SK-N-MC (cell line): ENCODE measurements at regions not wholly inside any gene's neighbourhood (a gene's known extent, or its start where the extent isn't known, plus 50 kb on each side); places are given as distances from the start of the nearest gene placed in this dataset.

ENCODE experiments used
- DNase-seq: peaks from one replicate; pipeline ENCODE4 v3.0.0-alpha.2; 2011; ENCODE audit warnings: low read depth, low spot score
- H3K27ac ChIP-seq: fragments of 200-600 bp; sonication (generic); 2 replicates; pipeline ENCODE4 v1.5.1; 2016; ENCODE audit warnings: mixed run types
- H3K36me3 ChIP-seq: fragments of 200-600 bp; sonication (generic); 2 replicates; pipeline ENCODE4 v1.6.1; 2017; ENCODE audit warnings: antibody characterized with exemption, low read length, mixed read lengths; ENCODE audit not compliant: insufficient read depth
- H3K4me3 ChIP-seq: fragments of 200-600 bp; sonication (generic); 2 replicates; pipeline ENCODE4 v1.5.1; 2016
- H3K9ac ChIP-seq: fragments of 200-600 bp; sonication (generic); 2 replicates; pipeline ENCODE4 v1.8.0; 2017; ENCODE audit warnings: mixed run types, mixed read lengths; ENCODE audit not compliant: insufficient read length
- H3K9me3 ChIP-seq: fragments of 200-600 bp; sonication (generic); 2 replicates; pipeline ENCODE4 v1.6.1; 2017; ENCODE audit warnings: low read depth, mild to moderate bottlenecking, antibody characterized with exemption, low read length, moderate library complexity, mixed read lengths
- EZH2 ChIP-seq: fragments of 200-600 bp; sonication (generic); IDR thresholded peaks from one replicate; pipeline ENCODE4 v1.6.1; 2017; ENCODE audit warnings: antibody characterized with exemption
- FOXP2 ChIP-seq: optimal IDR thresholded peaks from 2 replicates; pipeline ENCODE3; 2011; ENCODE audit warnings: mild to moderate bottlenecking, moderate library complexity; ENCODE audit not compliant: insufficient read depth; ENCODE audit errors: extremely low read length, control extremely low read depth
- POLR2AphosphoS5 ChIP-seq: IDR thresholded peaks from 2 replicates; pipeline ENCODE4 v1.6.1; 2012; ENCODE audit warnings: mild to moderate bottlenecking, low read depth, low read length, borderline replicate concordance

- H3K4me3 ChIP-seq = no peak overlapping the region
- DNase-seq = no peak
- no peaks in the 10 kb centered on the region for H3K36me3 ChIP-seq
- H3K9ac ChIP-seq = no peak overlapping the region
- no peak overlapping the region for H3K27ac ChIP-seq
- no peak for TF ChIP-seq POLR2AphosphoS5
- TF ChIP-seq EZH2 = no peak
- no peak for TF ChIP-seq FOXP2
- no peaks in the 10 kb centered on the region for H3K9me3 ChIP-seq
Measured at GRCh38 chr1:221203224-221204054, 324.2 kb downstream of the HLX start.

GRCh38 chr1:221204055-221204833 lies 325.0 kb downstream of the HLX start:
- Histone ChIP-seq H3K9me3 (no peaks in the 10 kb centered on the region), H3K27ac (no peak overlapping the region), H3K36me3 (no peaks in the 10 kb centered on the region), H3K9ac (no peak overlapping the region), H3K4me3 (no peak overlapping the region)
- DNase-seq = no peak
- TF ChIP-seq POLR2AphosphoS5 (no peak), EZH2 (no peak), FOXP2 (no peak)

GRCh38 chr1:221206076-221206475 lies 326.8 kb downstream of the HLX start:
- Histone ChIP-seq H3K36me3 (no peaks in the 10 kb centered on the region), H3K9ac (no peak overlapping the region), H3K27ac (no peak overlapping the region), H3K9me3 (no peaks in the 10 kb centered on the region), H3K4me3 (no peak overlapping the region)
- DNase-seq = no peak
- no peak for TF ChIP-seq FOXP2
- TF ChIP-seq POLR2AphosphoS5 = no peak
- TF ChIP-seq EZH2 = no peak

- Histone ChIP-seq H3K4me3 (no peak overlapping the region), H3K9me3 (no peaks in the 10 kb centered on the region), H3K9ac (no peak overlapping the region), H3K27ac (no peak overlapping the region), H3K36me3 (no peaks in the 10 kb centered on the region)
- DNase-seq = no peak
- TF ChIP-seq EZH2 = no peak
- no peak for TF ChIP-seq FOXP2
- TF ChIP-seq POLR2AphosphoS5 = no peak
Measured at GRCh38 chr1:221212926-221213325, 333.7 kb downstream of the HLX start.

- Histone ChIP-seq H3K4me3 (no peak overlapping the region), H3K27ac (no peak overlapping the region), H3K9ac (no peak overlapping the region), H3K9me3 (no peaks in the 10 kb centered on the region), H3K36me3 (no peaks in the 10 kb centered on the region)
- TF ChIP-seq POLR2AphosphoS5 = no peak
- TF ChIP-seq FOXP2 = no peak
- no peak for TF ChIP-seq EZH2
- no peak for DNase-seq
Measured at GRCh38 chr1:221217029-221217428, 337.8 kb downstream of the HLX start.

- H3K9ac ChIP-seq = no peak overlapping the region
- H3K27ac ChIP-seq = no peak overlapping the region
- no peak for TF ChIP-seq EZH2
- no peak for TF ChIP-seq FOXP2
- no peak for TF ChIP-seq POLR2AphosphoS5
- H3K36me3 ChIP-seq = no peaks in the 10 kb centered on the region
- DNase-seq = no peak
- H3K9me3 ChIP-seq = peaks cover 2% of the 10 kb centered on the region; the same call in 1 of the 2 replicates
- H3K4me3 ChIP-seq = no peak overlapping the region
Measured at GRCh38 chr1:221223281-221223680, 344.0 kb downstream of the HLX start.

GRCh38 chr1:221227460-221227859 lies 348.2 kb downstream of the HLX start:
- no peak for TF ChIP-seq FOXP2
- no peak for TF ChIP-seq POLR2AphosphoS5
- TF ChIP-seq EZH2 = no peak
- Histone ChIP-seq H3K9ac (no peak overlapping the region), H3K9me3 (peaks cover 2% of the 10 kb centered on the region; the same call in 1 of the 2 replicates), H3K27ac (no peak overlapping the region), H3K36me3 (no peaks in the 10 kb centered on the region), H3K4me3 (no peak overlapping the region)
- no peak for DNase-seq

- no peak for DNase-seq
- Histone ChIP-seq H3K4me3 (no peak overlapping the region), H3K36me3 (no peaks in the 10 kb centered on the region), H3K9ac (no peak overlapping the region), H3K9me3 (peaks cover 2% of the 10 kb centered on the region; the same call in 1 of the 2 replicates), H3K27ac (no peak overlapping the region)
- no peak for TF ChIP-seq POLR2AphosphoS5
- TF ChIP-seq FOXP2 = no peak
- TF ChIP-seq EZH2 = no peak
Measured at GRCh38 chr1:221227872-221228337, 348.7 kb downstream of the HLX start.
